ENCODE measurements at regions not wholly inside any gene's neighbourhood (a gene's known extent, or its start where the extent isn't known, plus 50 kb on each side); places are given as distances from the start of the nearest gene placed in this dataset.

GRCh38 chr12:74076918-74077317 is 460.7 kb upstream of the ATXN7L3B start:
- H3K4me1 ChIP-seq, result no peaks in the 10 kb centered on the region
- no peaks in the 10 kb centered on the region for H3K36me3 ChIP-seq
- no peak for TF ChIP-seq POLR2A (IDR thresholded peaks at IDR 0.05)
- TF ChIP-seq CTCF (IDR thresholded peaks at IDR 0.05), result no peak
- intact Hi-C loops (cut with DNase I), result no loop called here
- H3K27me3 ChIP-seq, result no peaks in the 10 kb centered on the region
- ATAC-seq, result no peak
- DNase-seq, result no peak
- no peak overlapping the region for H3K27ac ChIP-seq
- H3K9me3 ChIP-seq, result no peaks in the 10 kb centered on the region
- H3K4me3 ChIP-seq, result no peak overlapping the region

- Histone ChIP-seq H3K27ac (no peak overlapping the region), H3K9me3 (no peaks in the 10 kb centered on the region), H3K36me3 (no peaks in the 10 kb centered on the region), H3K27me3 (peaks cover 0 to 6% of the 10 kb centered on the region in 2 donors), H3K4me3 (no peak overlapping the region), H3K4me1 (no peaks in the 10 kb centered on the region)
- intact Hi-C loops (cut with DNase I), result no loop called here
- ATAC-seq (no peak), DNase-seq (no peak)
- TF ChIP-seq CTCF (IDR thresholded peaks at IDR 0.05) (no peak), POLR2A (IDR thresholded peaks at IDR 0.05) (no peak)
- WGBS (ENCODE audit: insufficient coverage, low coverage, low lambda C conversion rate, missing lambda C conversion rate), result 45% methylated on average over 2 of the region's 2 CpGs
These were observed 432.2 kb upstream of the ATXN7L3B start for GRCh38 chr12:74105434-74105833.

- Histone ChIP-seq H3K27ac (no peak overlapping the region), H3K4me1 (no peaks in the 10 kb centered on the region), H3K27me3 (peaks cover 0 to 6% of the 10 kb centered on the region in 2 donors), H3K36me3 (no peaks in the 10 kb centered on the region), H3K4me3 (no peak overlapping the region), H3K9me3 (no peaks in the 10 kb centered on the region)
- 72% methylated on average over 2 of the region's 2 CpGs for WGBS (ENCODE audit: insufficient coverage, low coverage, low lambda C conversion rate, missing lambda C conversion rate)
- intact Hi-C loops (cut with DNase I), result no loop called here
- ATAC-seq (no peak), DNase-seq (no peak)
- TF ChIP-seq CTCF (IDR thresholded peaks at IDR 0.05), result no peak
- TF ChIP-seq POLR2A (IDR thresholded peaks at IDR 0.05), result no peak
These were observed 428.9 kb upstream of the ATXN7L3B start for GRCh38 chr12:74108729-74109128.

GRCh38 chr12:74111688-74112360 is 425.8 kb upstream of the ATXN7L3B start:
- TF ChIP-seq CTCF (IDR thresholded peaks at IDR 0.05) (peak in 2 of 4 donors; percentile 21 to 34), POLR2A (IDR thresholded peaks at IDR 0.05) (no peak)
- no peak for DNase-seq
- Histone ChIP-seq H3K4me1 (no peaks in the 10 kb centered on the region), H3K36me3 (no peaks in the 10 kb centered on the region), H3K27ac (no peak overlapping the region), H3K4me3 (no peak overlapping the region), H3K9me3 (no peaks in the 10 kb centered on the region), H3K27me3 (no peaks in the 10 kb centered on the region)
- intact Hi-C loops (cut with DNase I), result no loop called here
- ATAC-seq, result peak in 3 of 4 donors; percentile 42 to 46 (median 46)
- 39% methylated on average over 7 of the region's 8 CpGs for WGBS (ENCODE audit: insufficient coverage, low coverage, low lambda C conversion rate, missing lambda C conversion rate)
